Breast epithelium (tissue), 4 donors: ENCODE measurements at regions not wholly inside any gene's neighbourhood (a gene's known extent, or its start where the extent isn't known, plus 50 kb on each side); places are given as distances from the start of the nearest gene placed in this dataset.

Experiments used
- DNase-seq, 2 donors: peaks; one replicate each; pipeline ENCODE4 v3.0.0-alpha.2; 2019; ENCODE audit warnings: low spot score in 2 of 2
- H3K27ac ChIP-seq, 2 donors: fragments of 200-600 bp; sonication (generic) in 1 of 2; one replicate each; pipeline ENCODE4 v1.5.1; 2016 to 2019; ENCODE audit warnings: mild to moderate bottlenecking in 1 of 2
- H3K27me3 ChIP-seq, 2 donors: fragments of 200-600 bp; sonication (generic) in 1 of 2; one replicate each; pipeline versions ENCODE4 v1.5.1 to v1.6.0; 2017 to 2019; ENCODE audit warnings: control low read depth in 1 of 2, mild to moderate bottlenecking in 1 of 2
- H3K36me3 ChIP-seq: fragments of 200-600 bp; one replicate; pipeline ENCODE4 v1.5.1; 2019
- H3K4me1 ChIP-seq, 2 donors: fragments of 200-600 bp; sonication (generic); one replicate each; pipeline ENCODE4 v1.5.1; 2016 to 2019; ENCODE audit warnings: control low read depth in 1 of 2
- H3K4me3 ChIP-seq, 3 donors: fragments of 200-600 bp; sonication (generic); 1 replicate in 2 of 3; 2 replicates in 1 of 3; pipeline ENCODE4 v1.5.1; 2016 to 2019; ENCODE audit warnings: mild to moderate bottlenecking in 3 of 3, moderate library complexity in 2 of 3
- H3K9me3 ChIP-seq, 2 donors: fragments of 200-600 bp; sonication (generic) in 1 of 2; one replicate each; pipeline ENCODE4 v1.5.1; 2016 to 2019; ENCODE audit warnings: control low read depth in 1 of 2
- CTCF ChIP-seq, 3 donors: fragments of 450-650 bp; IDR thresholded peaks; one replicate each; pipeline ENCODE4 v1.5.1; 2016 to 2017; ENCODE audit warnings: antibody characterized with exemption in 3 of 3, mild to moderate bottlenecking in 3 of 3, moderate library complexity in 3 of 3
- POLR2A ChIP-seq: fragments of 450-650 bp; IDR thresholded peaks from one replicate; pipeline ENCODE4 v1.6.1; 2016; ENCODE audit warnings: antibody characterized with exemption, mild to moderate bottlenecking, moderate library complexity
- POLR2AphosphoS5 ChIP-seq, 3 donors: sonication (generic); formaldehyde crosslinking; IDR thresholded peaks; one replicate each; pipeline ENCODE4 v1.6.1; 2017; ENCODE audit warnings: antibody characterized with exemption in 3 of 3
- intact Hi-C: fragments of 100-400 bp; cut with DNase I; formaldehyde crosslinking; loops from one replicate; pipeline ENCODE4 v1.15.1; 2023; ENCODE audit warnings: low total_unique reads

GRCh38 chr9:737400-738120, 103.9 kb upstream of the DMRT1 start:
- no peaks in the 10 kb centered on the region for H3K36me3 ChIP-seq
- peaks cover 0 to 14% of the 10 kb centered on the region in 2 donors for H3K4me1 ChIP-seq
- H3K27ac ChIP-seq, result peak overlapping the region; percentile 76 to 79
- intact Hi-C loops, result no loop called here
- H3K9me3 ChIP-seq, result no peaks in the 10 kb centered on the region
- DNase-seq, result no peak
- H3K27me3 ChIP-seq, result no peaks in the 10 kb centered on the region
- no peak overlapping the region for H3K4me3 ChIP-seq
- TF ChIP-seq POLR2AphosphoS5 (IDR thresholded peaks at IDR 0.05), result no peak
- TF ChIP-seq POLR2A, result no peak
- no peak for TF ChIP-seq CTCF (IDR thresholded peaks at IDR 0.05)

DNA sequence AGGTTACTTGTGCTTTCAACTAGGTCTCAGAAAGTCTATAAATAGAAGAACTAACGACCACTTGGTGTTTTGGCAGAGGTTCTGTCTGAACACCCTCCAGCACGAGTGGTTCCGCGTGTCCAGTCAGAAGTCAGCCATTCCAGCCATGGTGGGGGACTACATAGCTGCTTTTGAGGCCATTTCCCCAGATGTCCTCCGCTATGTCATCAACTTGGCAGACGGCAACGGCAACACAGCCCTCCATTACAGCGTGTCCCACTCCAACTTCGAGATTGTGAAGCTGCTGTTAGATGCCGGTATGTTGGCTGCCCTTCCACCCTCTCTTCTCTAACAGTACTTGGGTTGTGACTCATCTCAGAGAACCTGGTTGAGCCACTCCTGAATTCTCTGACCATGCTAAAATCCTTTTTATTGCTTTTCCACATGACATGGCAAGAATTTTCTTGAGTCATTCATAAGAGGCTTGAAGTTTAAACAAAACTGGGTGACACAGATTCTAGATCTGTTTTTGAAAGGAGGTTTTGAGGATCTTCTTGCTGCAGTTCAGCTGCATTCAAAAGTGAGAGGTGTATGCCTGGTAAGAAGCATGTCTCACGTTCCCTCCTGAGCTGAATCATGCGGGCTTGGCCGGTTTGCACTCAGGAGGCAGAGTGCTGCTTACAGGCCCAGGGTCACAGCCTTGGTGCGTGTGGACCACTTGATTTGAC, 103.1 kb upstream of the DMRT1 start:
- TF ChIP-seq POLR2AphosphoS5 (IDR thresholded peaks at IDR 0.05) (no peak), POLR2A (no peak), CTCF (IDR thresholded peaks at IDR 0.05) (no peak)
- DNase-seq, result no peak
- Histone ChIP-seq H3K27me3 (no peaks in the 10 kb centered on the region), H3K36me3 (no peaks in the 10 kb centered on the region), H3K9me3 (no peaks in the 10 kb centered on the region), H3K4me3 (no peak overlapping the region), H3K27ac (peak overlapping the region; percentile 76 to 79), H3K4me1 (peaks cover 0 to 14% of the 10 kb centered on the region in 2 donors)
- intact Hi-C loops, result no loop called here

DNA sequence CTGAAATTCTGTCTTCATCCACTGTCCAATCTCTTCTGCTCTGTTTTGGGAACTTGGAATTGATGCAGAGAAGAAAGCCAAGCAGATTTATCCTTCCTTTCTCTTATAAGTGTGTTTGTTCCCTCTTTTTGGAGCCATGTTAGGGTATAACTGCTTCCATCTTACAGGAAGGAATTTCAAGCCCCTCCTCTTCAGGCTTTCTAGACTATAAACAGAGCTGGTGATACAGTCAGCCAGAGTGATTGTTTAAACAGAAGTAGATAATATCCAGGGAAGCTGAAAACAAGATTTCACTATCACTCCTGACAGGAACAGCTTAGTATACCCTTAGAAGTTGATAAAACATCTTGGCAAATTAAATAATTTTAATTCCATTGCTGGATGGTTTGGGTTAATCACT, 102.1 kb upstream of the DMRT1 start:
- Histone ChIP-seq H3K4me3 (no peak overlapping the region), H3K36me3 (no peaks in the 10 kb centered on the region), H3K27me3 (no peaks in the 10 kb centered on the region), H3K9me3 (no peaks in the 10 kb centered on the region), H3K4me1 (peaks cover 0 to 14% of the 10 kb centered on the region in 2 donors), H3K27ac (peak overlapping the region in 1 of 2 donors; percentile 64)
- TF ChIP-seq POLR2AphosphoS5 (IDR thresholded peaks at IDR 0.05), result no peak
- TF ChIP-seq CTCF (IDR thresholded peaks at IDR 0.05), result no peak
- no peak for TF ChIP-seq POLR2A
- no peak for DNase-seq
- intact Hi-C loops, result no loop called here

GRCh38 chr9:740221-740620, 101.3 kb upstream of the DMRT1 start:
- H3K27me3 ChIP-seq, result no peaks in the 10 kb centered on the region
- DNase-seq, result no peak
- no peak overlapping the region for H3K4me3 ChIP-seq
- intact Hi-C loops, result no loop called here
- no peak overlapping the region for H3K27ac ChIP-seq
- TF ChIP-seq POLR2AphosphoS5 (IDR thresholded peaks at IDR 0.05) (no peak), CTCF (IDR thresholded peaks at IDR 0.05) (no peak), POLR2A (no peak)
- H3K4me1 ChIP-seq, result peaks cover 0 to 14% of the 10 kb centered on the region in 2 donors
- H3K9me3 ChIP-seq, result no peaks in the 10 kb centered on the region
- no peaks in the 10 kb centered on the region for H3K36me3 ChIP-seq

DNA sequence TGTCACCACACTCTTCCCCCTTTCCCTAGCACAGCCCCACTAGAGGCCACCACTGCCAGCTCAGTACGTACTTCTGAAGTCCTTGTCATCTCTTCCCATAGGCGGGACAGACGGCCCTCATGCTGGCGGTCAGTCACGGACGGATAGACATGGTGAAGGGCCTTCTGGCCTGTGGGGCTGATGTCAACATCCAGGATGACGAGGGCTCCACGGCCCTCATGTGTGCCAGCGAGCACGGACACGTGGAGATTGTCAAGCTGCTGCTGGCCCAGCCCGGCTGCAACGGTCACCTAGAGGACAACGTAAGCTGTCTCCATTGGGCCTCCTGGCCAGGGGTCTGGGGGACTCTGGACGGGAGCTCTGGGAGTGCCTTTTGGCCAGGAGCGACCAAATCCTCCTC, 99.4 kb upstream of the DMRT1 start:
- Histone ChIP-seq H3K4me3 (no peak overlapping the region), H3K9me3 (no peaks in the 10 kb centered on the region), H3K4me1 (peaks cover 0 to 10% of the 10 kb centered on the region in 2 donors), H3K27ac (no peak overlapping the region), H3K36me3 (no peaks in the 10 kb centered on the region), H3K27me3 (no peaks in the 10 kb centered on the region)
- TF ChIP-seq POLR2A (no peak), POLR2AphosphoS5 (IDR thresholded peaks at IDR 0.05) (no peak), CTCF (IDR thresholded peaks at IDR 0.05) (no peak)
- intact Hi-C loops, result no loop called here
- DNase-seq, result peak in 1 of 2 donors; percentile 12
